Fibroblast of mammary gland (primary cell): ENCODE measurements at regions not wholly inside any gene's neighbourhood (a gene's known extent, or its start where the extent isn't known, plus 50 kb on each side); places are given as distances from the start of the nearest gene placed in this dataset.

Experiments used
- DNase-seq: peaks from one replicate; pipeline ENCODE4 v3.0.0-alpha.2; 2010; ENCODE audit warnings: low read depth
- H3K4me3 ChIP-seq: 2 replicates; pipeline ENCODE4 v1.5.1; 2011; ENCODE audit warnings: low read depth, mild to moderate bottlenecking, low read length, moderate library complexity; ENCODE audit not compliant: control insufficient read depth
- CTCF ChIP-seq: conservative IDR thresholded peaks from 2 replicates; pipeline ENCODE4 v1.5.1; 2011; ENCODE audit warnings: low read depth, low read length, inconsistent platforms; ENCODE audit not compliant: control insufficient read depth, insufficient read depth

GRCh38 chr10:131724169-131724545, 176.7 kb upstream of the PPP2R2D start:
- H3K4me3 ChIP-seq, result no peak overlapping the region
- DNase-seq, result no peak
- TF ChIP-seq CTCF, result no peak

GRCh38 chr10:131724891-131725580, 175.8 kb upstream of the PPP2R2D start:
- no peak overlapping the region for H3K4me3 ChIP-seq
- TF ChIP-seq CTCF, result no peak
- DNase-seq, result no peak

GRCh38 chr10:131725581-131726069, 175.2 kb upstream of the PPP2R2D start:
- no peak for DNase-seq

GRCh38 chr10:131726076-131726880, 174.5 kb upstream of the PPP2R2D start:
- no peak for TF ChIP-seq CTCF
- no peak overlapping the region for H3K4me3 ChIP-seq
- no peak for DNase-seq

More at GRCh38 chr10:131725581-131726069, 175.2 kb upstream of the PPP2R2D start:
- no peak for TF ChIP-seq CTCF
- H3K4me3 ChIP-seq, result no peak overlapping the region

- no peak overlapping the region for H3K4me3 ChIP-seq
- no peak for TF ChIP-seq CTCF
- DNase-seq, result no peak
Observed at GRCh38 chr10:131726967-131727366, 173.8 kb upstream of the PPP2R2D start.

GRCh38 chr10:131727560-131727959, 173.2 kb upstream of the PPP2R2D start:
- TF ChIP-seq CTCF, result no peak
- no peak overlapping the region for H3K4me3 ChIP-seq
- no peak for DNase-seq
